Hippocampal formation (tissue), 2 donors: ENCODE measurements at regions not wholly inside any gene's neighbourhood (a gene's known extent, or its start where the extent isn't known, plus 50 kb on each side); places are given as distances from the start of the nearest gene placed in this dataset.

Experiments used
- DNase-seq, 2 donors: peaks; one replicate each; lab custom pipeline; 2025; lab: John Stamatoyannopoulos, UW

- DNase-seq: no peak
These were observed 536.5 kb upstream of the MGMT start for GRCh38 chr10:128930515-128930914.

- no peak for DNase-seq
These were observed 534.8 kb upstream of the MGMT start for GRCh38 chr10:128932071-128932820.

GRCh38 chr10:128934492-128934891, 532.5 kb upstream of the MGMT start:
- DNase-seq: no peak

- DNase-seq: no peak
These were observed 530.6 kb upstream of the MGMT start for GRCh38 chr10:128936392-128936791.

GRCh38 chr10:128938558-128938957, 528.5 kb upstream of the MGMT start:
- no peak for DNase-seq

- DNase-seq: no peak
These were observed 527.0 kb upstream of the MGMT start for GRCh38 chr10:128940081-128940480.

- peak in 1 of 2 donors; percentile 2 for DNase-seq
These were observed 523.9 kb upstream of the MGMT start for GRCh38 chr10:128943111-128943510.

GRCh38 chr10:128945398-128945797, 521.6 kb upstream of the MGMT start:
- no peak for DNase-seq

GRCh38 chr10:128950159-128950915, 516.7 kb upstream of the MGMT start:
- no peak for DNase-seq

GRCh38 chr10:128950916-128951275, 516.1 kb upstream of the MGMT start:
- DNase-seq: no peak

- no peak for DNase-seq
These were observed 514.2 kb upstream of the MGMT start for GRCh38 chr10:128952856-128953255.

GRCh38 chr10:128956149-128956548, 510.9 kb upstream of the MGMT start:
- no peak for DNase-seq

GRCh38 chr10:128957221-128957620, 509.8 kb upstream of the MGMT start:
- no peak for DNase-seq

GRCh38 chr10:128958834-128959690, 508.0 kb upstream of the MGMT start:
- no peak for DNase-seq

GRCh38 chr10:128959746-128960145, 507.3 kb upstream of the MGMT start:
- DNase-seq: no peak

GRCh38 chr10:128960517-128960916, 506.5 kb upstream of the MGMT start:
- DNase-seq: no peak

- DNase-seq: no peak
These were observed 504.9 kb upstream of the MGMT start for GRCh38 chr10:128962182-128962581.

GRCh38 chr10:128963211-128964099, 503.6 kb upstream of the MGMT start:
- DNase-seq: no peak

- DNase-seq: no peak
These were observed 503.0 kb upstream of the MGMT start for GRCh38 chr10:128964100-128964403.

GRCh38 chr10:128967980-128968756, 498.9 kb upstream of the MGMT start:
- no peak for DNase-seq

- DNase-seq: no peak
These were observed 497.5 kb upstream of the MGMT start for GRCh38 chr10:128969551-128969950.
